Brain microvascular endothelial cell (primary cell): ENCODE measurements at regions not wholly inside any gene's neighbourhood (a gene's known extent, or its start where the extent isn't known, plus 50 kb on each side); places are given as distances from the start of the nearest gene placed in this dataset.

Source experiments
- DNase-seq: peaks from one replicate; pipeline ENCODE4 v3.0.0-alpha.2; 2020
- H3K27ac ChIP-seq: fragments of 250-450 bp; sonication (Bioruptor Pico); 2 replicates; pipeline ENCODE4 v1.5.1; 2020; ENCODE audit warnings: mild to moderate bottlenecking, moderate library complexity
- H3K27me3 ChIP-seq: fragments of 250-450 bp; sonication (Bioruptor Pico); replicated peaks from 2 replicates; pipeline ENCODE4 v1.5.1; 2020; ENCODE audit warnings: mild to moderate bottlenecking
- H3K36me3 ChIP-seq: fragments of 250-450 bp; sonication (Bioruptor Pico); replicated peaks from 2 replicates; pipeline ENCODE4 v1.5.1; 2020; ENCODE audit warnings: mild to moderate bottlenecking
- H3K4me3 ChIP-seq: 2 replicates; pipeline ENCODE4 v1.5.1; 2011; ENCODE audit warnings: low read depth, mild to moderate bottlenecking, control low read depth, low read length, moderate library complexity
- CTCF ChIP-seq: IDR thresholded peaks from 2 replicates; pipeline ENCODE4 v1.5.1; 2011; ENCODE audit warnings: low read depth, mild to moderate bottlenecking, moderate library complexity, low read length, control low read depth, inconsistent platforms; ENCODE audit errors: missing control alignments
- in situ Hi-C: cut with HindIII; loops from 2 replicates; pipeline ENCODE4 v1.10.0; 2017; ENCODE audit warnings: low sequenced_read_pairs, low pct_ligation_motif_present

GRCh38 chrX:6693051-6693450 lies 158.1 kb upstream of the VCX3A start:
- no peak overlapping the region for H3K4me3 ChIP-seq
- no peak for TF ChIP-seq CTCF
- in situ Hi-C loops, result no loop called here

DNA sequence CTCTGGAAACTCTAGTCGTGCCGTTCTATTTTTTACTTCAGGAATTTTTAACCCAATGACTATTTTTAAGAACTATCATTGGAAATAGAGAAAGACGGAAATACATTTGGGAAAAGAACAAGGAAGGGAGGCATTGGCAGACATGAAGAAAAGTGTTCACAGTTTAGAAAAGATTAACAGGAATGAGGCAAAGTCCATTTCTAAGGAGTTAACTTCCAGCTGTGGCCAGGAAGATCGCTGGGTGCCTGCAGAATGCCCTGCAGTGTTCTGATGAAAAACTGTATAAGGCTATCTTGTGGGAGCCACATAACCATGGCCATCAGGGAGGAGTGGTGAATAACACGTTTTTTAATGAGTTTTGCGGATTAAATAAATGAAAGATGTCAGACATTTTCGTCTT lies 150.6 kb upstream of the VCX3A start:
- DNase-seq, result no peak
- Histone ChIP-seq H3K27ac (no peak overlapping the region), H3K36me3 (no peaks in the 10 kb centered on the region), H3K4me3 (no peak overlapping the region), H3K27me3 (no peaks in the 10 kb centered on the region)
- in situ Hi-C loops, result no loop called here
- TF ChIP-seq CTCF, result no peak

More at GRCh38 chrX:6693051-6693450, 158.1 kb upstream of the VCX3A start:
- Histone ChIP-seq H3K27me3 (no peaks in the 10 kb centered on the region), H3K27ac (no peak overlapping the region), H3K36me3 (no peaks in the 10 kb centered on the region)
- DNase-seq, result no peak

DNA sequence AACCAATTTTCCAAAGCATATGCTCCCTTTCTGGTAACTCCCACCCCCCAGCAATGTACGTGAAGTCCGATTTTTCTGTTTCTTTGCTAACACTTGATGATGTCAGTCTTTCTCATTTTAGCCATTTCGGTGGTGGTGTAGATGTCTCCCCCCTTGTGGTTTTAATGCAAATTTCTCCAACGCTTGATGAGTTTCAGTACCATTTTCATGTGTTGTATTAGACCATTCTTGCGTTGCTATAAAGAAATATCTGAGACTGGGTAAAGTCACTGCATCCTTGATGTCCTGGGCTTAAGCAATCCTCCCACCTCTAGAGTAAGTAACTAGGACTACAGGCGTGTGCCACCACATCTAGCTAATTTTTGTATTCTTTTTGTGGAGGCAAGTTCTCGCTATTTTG lies 148.4 kb upstream of the VCX3A start:
- H3K36me3 ChIP-seq, result no peaks in the 10 kb centered on the region
- no peak overlapping the region for H3K27ac ChIP-seq
- no peak for DNase-seq
- no peak for TF ChIP-seq CTCF
- H3K27me3 ChIP-seq, result no peaks in the 10 kb centered on the region
- in situ Hi-C loops, result no loop called here
- H3K4me3 ChIP-seq, result no peak overlapping the region

DNA sequence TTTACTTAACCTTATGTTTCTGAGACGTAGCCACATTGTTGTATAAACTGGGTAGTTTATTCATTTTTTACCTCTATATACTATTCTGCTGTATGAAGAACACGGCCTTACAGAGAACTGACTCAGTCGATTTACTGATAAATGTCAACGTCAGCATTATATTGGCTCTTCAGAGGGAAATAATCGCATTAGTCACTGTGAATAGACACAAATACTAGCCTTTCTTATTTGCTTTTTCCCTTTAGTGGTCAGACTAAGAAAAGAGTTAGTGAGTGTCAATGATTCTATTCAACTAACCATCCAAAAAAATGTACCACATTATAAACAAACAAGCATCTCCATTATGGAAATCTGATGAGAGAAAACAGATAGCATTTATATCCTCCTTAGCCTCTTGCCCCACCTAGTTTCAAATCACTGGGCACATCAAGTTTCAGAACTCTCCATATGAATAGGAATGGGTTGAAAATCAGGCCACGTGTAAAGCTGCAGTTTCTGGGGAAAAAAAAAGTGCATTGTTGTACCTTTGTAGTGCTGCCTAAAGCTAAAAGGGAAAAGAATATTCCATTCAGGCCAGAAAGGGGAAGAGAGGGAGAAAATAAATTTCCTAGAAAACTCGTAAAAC lies 146.7 kb upstream of the VCX3A start:
- Histone ChIP-seq H3K36me3 (no peaks in the 10 kb centered on the region), H3K27me3 (no peaks in the 10 kb centered on the region), H3K4me3 (no peak overlapping the region), H3K27ac (no peak overlapping the region)
- in situ Hi-C loops, result no loop called here
- no peak for TF ChIP-seq CTCF
- no peak for DNase-seq

DNA sequence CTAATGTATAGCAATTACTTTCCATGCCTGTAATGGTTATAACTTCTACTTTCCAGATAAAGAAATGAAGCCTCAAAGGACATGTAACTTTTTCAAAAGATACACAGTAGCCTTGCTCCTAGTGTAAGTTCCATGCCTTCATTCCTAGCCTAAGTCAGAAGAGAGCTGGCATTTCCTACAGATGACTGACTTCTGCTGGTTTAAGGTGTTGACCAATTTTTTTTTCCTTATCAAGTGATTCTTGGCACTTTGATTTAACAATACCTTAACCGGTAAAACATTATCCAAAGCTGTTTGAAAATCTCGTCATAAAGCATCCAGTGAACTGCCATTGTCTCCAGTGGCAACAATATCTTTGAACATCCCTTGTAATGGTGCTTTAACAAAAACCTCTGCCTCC lies 145.1 kb upstream of the VCX3A start:
- TF ChIP-seq CTCF, result no peak
- in situ Hi-C loops, result no loop called here
- H3K4me3 ChIP-seq, result no peak overlapping the region
- H3K36me3 ChIP-seq, result no peaks in the 10 kb centered on the region
- no peak overlapping the region for H3K27ac ChIP-seq
- DNase-seq, result no peak
- H3K27me3 ChIP-seq, result no peaks in the 10 kb centered on the region

DNA sequence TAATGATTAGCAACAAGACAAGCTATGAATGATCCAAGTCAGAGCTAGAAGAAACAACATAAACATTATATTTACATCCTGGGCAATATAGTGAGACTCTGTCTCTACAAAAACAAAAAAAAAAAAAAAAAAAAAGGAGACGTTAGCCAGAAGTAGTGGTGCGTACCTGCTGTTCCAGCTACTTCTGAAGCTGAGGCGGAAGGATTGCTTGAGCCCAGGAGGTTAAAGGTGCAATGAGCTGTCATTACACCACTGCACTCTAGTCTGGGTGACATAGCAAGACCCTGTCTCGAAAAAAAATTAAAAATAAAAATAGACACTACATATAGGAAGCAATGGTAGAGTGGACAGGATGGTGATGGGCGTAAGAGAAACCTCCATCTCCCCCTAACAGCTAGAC lies 144.6 kb upstream of the VCX3A start:
- no peaks in the 10 kb centered on the region for H3K36me3 ChIP-seq
- DNase-seq, result no peak
- in situ Hi-C loops, result no loop called here
- no peak overlapping the region for H3K4me3 ChIP-seq
- no peak for TF ChIP-seq CTCF
- no peaks in the 10 kb centered on the region for H3K27me3 ChIP-seq
- H3K27ac ChIP-seq, result no peak overlapping the region
